OCI-LY7 (cell line): ENCODE measurements at regions not wholly inside any gene's neighbourhood (a gene's known extent, or its start where the extent isn't known, plus 50 kb on each side); places are given as distances from the start of the nearest gene placed in this dataset.

Experiments used
- BruUV-seq: library from RNA; stranded (reverse); fragments of 400-500 nt; replicated peaks from 2 replicates; lab custom pipeline; 2021; lab: Mats Ljungman, UMichigan
- CTCF ChIA-PET: fragments of 300-600 bp; sonication (Branson Sonifier 250); formaldehyde crosslinking; loops from one replicate; lab custom pipeline; 2022; ENCODE audit warnings: antibody characterized with exemption; ENCODE audit not compliant: unreplicated experiment; lab: Charles Lee
- POLR2A ChIA-PET: fragments of 300-600 bp; sonication (Branson Sonifier 250); formaldehyde crosslinking; loops from one replicate; lab custom pipeline; 2022; ENCODE audit warnings: antibody characterized with exemption; lab: Charles Lee
- DNase-seq: peaks from one replicate; pipeline ENCODE4 v3.0.0-alpha.2; 2015; ENCODE audit warnings: low spot score
- H2AFZ ChIP-seq: fragments of 200-600 bp; sonication (generic), shearing (Covaris generic); 2 replicates; pipeline ENCODE4 v1.6.1; 2014; ENCODE audit warnings: mild to moderate bottlenecking, antibody characterized with exemption, low read length, moderate library complexity
- H3K27ac ChIP-seq: fragments of 200-600 bp; sonication (generic); 2 replicates; pipeline ENCODE4 v1.5.1; 2014; ENCODE audit warnings: mixed run types, low read depth, mild to moderate bottlenecking, moderate library complexity, low read length, inconsistent platforms; ENCODE audit not compliant: poor library complexity, severe bottlenecking
- H3K36me3 ChIP-seq: fragments of 200-600 bp; sonication (generic); 2 replicates; pipeline ENCODE4 v1.6.1; 2014; ENCODE audit warnings: mild to moderate bottlenecking, antibody characterized with exemption, low read length, moderate library complexity, mixed read lengths; ENCODE audit not compliant: insufficient read depth
- H3K4me1 ChIP-seq: fragments of 200-600 bp; sonication (generic); 2 replicates; pipeline ENCODE4 v1.5.1; 2014; ENCODE audit warnings: mild to moderate bottlenecking, low read length; ENCODE audit not compliant: insufficient read depth, poor library complexity, severe bottlenecking
- H3K4me2 ChIP-seq: fragments of 200-600 bp; sonication (generic); 2 replicates; pipeline ENCODE4 v1.6.1; 2014; ENCODE audit warnings: mild to moderate bottlenecking, low read length
- H3K4me3 ChIP-seq: fragments of 200-600 bp; sonication (generic); 2 replicates; pipeline ENCODE4 v1.5.1; 2014; ENCODE audit warnings: mild to moderate bottlenecking, low read depth, low read length; ENCODE audit not compliant: poor library complexity, severe bottlenecking
- H3K79me2 ChIP-seq: fragments of 200-600 bp; sonication (generic); 2 replicates; pipeline ENCODE4 v1.6.1; 2016; ENCODE audit warnings: low read depth, mild to moderate bottlenecking, low read length, moderate library complexity, mixed read lengths; ENCODE audit not compliant: insufficient read depth
- H3K9me2 ChIP-seq: fragments of 200-600 bp; sonication (generic); 2 replicates; pipeline ENCODE4 v1.6.1; 2016; ENCODE audit warnings: mild to moderate bottlenecking, low read length, mixed read lengths; ENCODE audit not compliant: insufficient read depth
- H3K9me3 ChIP-seq: fragments of 200-600 bp; sonication (generic); 2 replicates; pipeline ENCODE4 v1.6.1; 2014; ENCODE audit warnings: mild to moderate bottlenecking, mixed run types, low read length, mixed read lengths
- H4K20me1 ChIP-seq: fragments of 200-600 bp; sonication (generic); 2 replicates; pipeline ENCODE4 v1.6.1; 2014; ENCODE audit warnings: mild to moderate bottlenecking, antibody characterized with exemption, low read length, moderate library complexity, mixed read lengths; ENCODE audit not compliant: insufficient read depth
- EZH2phosphoT487 ChIP-seq: fragments of 200-600 bp; sonication (generic); IDR thresholded peaks from 2 replicates; pipeline ENCODE4 v1.6.1; 2018; ENCODE audit warnings: low read depth, borderline replicate concordance, mild to moderate bottlenecking, mixed run types, antibody characterized with exemption, low read length, moderate library complexity, mixed read lengths
- intact Hi-C: fragments of 100-400 bp; cut with micrococcal nuclease; formaldehyde crosslinking; loops from one replicate; pipeline ENCODE4 v1.10.0; 2022; ENCODE audit not compliant: unreplicated experiment
- TF ChIP-seq, protein P1 (sequence below): fragments of 200-600 bp; sonication (generic); conservative IDR thresholded peaks from 2 replicates; pipeline ENCODE4 v1.5.1; 2014; ENCODE audit warnings: mild to moderate bottlenecking, antibody characterized with exemption, low read length, moderate library complexity, mixed read lengths

DNA sequence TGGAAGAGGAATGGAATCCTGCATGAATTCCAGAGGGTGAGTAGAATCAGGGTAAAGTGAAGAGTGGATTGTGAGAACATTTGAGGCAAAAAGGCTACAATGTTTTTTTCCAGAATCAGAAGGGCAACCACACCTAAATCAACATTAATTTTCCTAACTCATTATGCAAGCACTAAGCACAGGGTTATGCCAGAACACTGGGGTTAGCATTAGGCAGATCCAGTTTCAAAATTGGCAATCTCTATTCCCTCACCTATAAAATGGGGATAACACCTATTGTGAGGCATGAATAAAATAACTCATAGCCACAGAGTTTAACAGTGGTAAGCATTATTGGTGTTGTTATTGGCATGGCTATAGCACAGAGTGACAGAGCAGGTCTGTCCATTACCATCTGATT is 378.6 kb upstream of the FAT3 start:
- CTCF ChIA-PET, result no interaction called here
- Histone ChIP-seq H3K9me2 (no peaks in the 10 kb centered on the region), H3K4me1 (no peaks in the 10 kb centered on the region), H3K4me2 (no peak overlapping the region), H3K4me3 (no peak overlapping the region), H3K9me3 (no peaks in the 10 kb centered on the region), H3K27ac (no peak overlapping the region), H3K36me3 (no peaks in the 10 kb centered on the region), H4K20me1 (no peaks in the 10 kb centered on the region), H3K79me2 (no peaks in the 10 kb centered on the region), H2AFZ (no peak overlapping the region)
- TF ChIP-seq, protein P1, sequence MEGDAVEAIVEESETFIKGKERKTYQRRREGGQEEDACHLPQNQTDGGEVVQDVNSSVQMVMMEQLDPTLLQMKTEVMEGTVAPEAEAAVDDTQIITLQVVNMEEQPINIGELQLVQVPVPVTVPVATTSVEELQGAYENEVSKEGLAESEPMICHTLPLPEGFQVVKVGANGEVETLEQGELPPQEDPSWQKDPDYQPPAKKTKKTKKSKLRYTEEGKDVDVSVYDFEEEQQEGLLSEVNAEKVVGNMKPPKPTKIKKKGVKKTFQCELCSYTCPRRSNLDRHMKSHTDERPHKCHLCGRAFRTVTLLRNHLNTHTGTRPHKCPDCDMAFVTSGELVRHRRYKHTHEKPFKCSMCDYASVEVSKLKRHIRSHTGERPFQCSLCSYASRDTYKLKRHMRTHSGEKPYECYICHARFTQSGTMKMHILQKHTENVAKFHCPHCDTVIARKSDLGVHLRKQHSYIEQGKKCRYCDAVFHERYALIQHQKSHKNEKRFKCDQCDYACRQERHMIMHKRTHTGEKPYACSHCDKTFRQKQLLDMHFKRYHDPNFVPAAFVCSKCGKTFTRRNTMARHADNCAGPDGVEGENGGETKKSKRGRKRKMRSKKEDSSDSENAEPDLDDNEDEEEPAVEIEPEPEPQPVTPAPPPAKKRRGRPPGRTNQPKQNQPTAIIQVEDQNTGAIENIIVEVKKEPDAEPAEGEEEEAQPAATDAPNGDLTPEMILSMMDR, result no peak
- TF ChIP-seq EZH2phosphoT487, result no peak
- POLR2A ChIA-PET, result interaction anchor here (0.6 kb wide), 1 partner anchor 1239 kb away, joined by 3 read pairs; no protein-coding TSS in a partner anchor
- BruUV-seq, result no TSS peak
- intact Hi-C loops, result no loop called here
- no peak for DNase-seq

- no peaks in the 10 kb centered on the region for H3K4me1 ChIP-seq
- no peaks in the 10 kb centered on the region for H3K36me3 ChIP-seq
- intact Hi-C loops, result no loop called here
- no peaks in the 10 kb centered on the region for H3K9me2 ChIP-seq
- H3K79me2 ChIP-seq, result no peaks in the 10 kb centered on the region
- H3K4me2 ChIP-seq, result no peak overlapping the region
- no TSS peak for BruUV-seq
- H3K4me3 ChIP-seq, result no peak overlapping the region
- H2AFZ ChIP-seq, result no peak overlapping the region
- TF ChIP-seq, protein P1, result no peak
- TF ChIP-seq EZH2phosphoT487, result no peak
- no peaks in the 10 kb centered on the region for H3K9me3 ChIP-seq
- no peak for DNase-seq
- ChIA-PET POLR2A (no interaction called here), CTCF (no interaction called here)
- H3K27ac ChIP-seq, result no peak overlapping the region
- no peaks in the 10 kb centered on the region for H4K20me1 ChIP-seq
Measured at GRCh38 chr11:91840640-91841240, 383.9 kb upstream of the FAT3 start.

GRCh38 chr11:91837411-91838330 is 386.9 kb upstream of the FAT3 start:
- TF ChIP-seq EZH2phosphoT487, result no peak
- TF ChIP-seq, protein P1, result no peak
- no peaks in the 10 kb centered on the region for H3K4me1 ChIP-seq
- BruUV-seq, result no TSS peak
- H3K9me2 ChIP-seq, result no peaks in the 10 kb centered on the region
- ChIA-PET CTCF (no interaction called here), POLR2A (no interaction called here)
- no peak overlapping the region for H2AFZ ChIP-seq
- H4K20me1 ChIP-seq, result no peaks in the 10 kb centered on the region
- intact Hi-C loops, result no loop called here
- H3K4me2 ChIP-seq, result no peak overlapping the region
- DNase-seq, result no peak
- H3K4me3 ChIP-seq, result no peak overlapping the region
- no peaks in the 10 kb centered on the region for H3K36me3 ChIP-seq
- no peak overlapping the region for H3K27ac ChIP-seq
- no peaks in the 10 kb centered on the region for H3K79me2 ChIP-seq
- H3K9me3 ChIP-seq, result no peaks in the 10 kb centered on the region
